Calu3 (cell line): ENCODE measurements at regions not wholly inside any gene's neighbourhood (a gene's known extent, or its start where the extent isn't known, plus 50 kb on each side); places are given as distances from the start of the nearest gene placed in this dataset.

Experiments
- BruUV-seq: library from RNA; stranded (reverse); fragments of 400-500 nt; replicated peaks from 2 replicates; lab custom pipeline; 2021; lab: Mats Ljungman, UMichigan
- CTCF ChIA-PET: fragments of 300-600 bp; sonication (Branson Sonifier 250); formaldehyde crosslinking; loops from one replicate; lab custom pipeline; 2022; ENCODE audit warnings: antibody characterized with exemption; lab: Charles Lee
- DNase-seq: peaks from one replicate; pipeline ENCODE4 v3.0.0; 2022
- H3K27ac Mint-ChIP-seq: one replicate; pipeline ENCODE4 v1.8.0; 2022; ENCODE audit warnings: mixed read lengths; ENCODE audit not compliant: unreplicated experiment
- H3K27me3 Mint-ChIP-seq: one replicate; pipeline ENCODE4 v1.8.0; 2022; ENCODE audit warnings: mixed read lengths; ENCODE audit not compliant: unreplicated experiment
- H3K36me3 Mint-ChIP-seq: one replicate; pipeline ENCODE4 v1.8.0; 2022; ENCODE audit warnings: mild to moderate bottlenecking, moderate library complexity, mixed read lengths; ENCODE audit not compliant: insufficient read depth, unreplicated experiment
- H3K4me1 Mint-ChIP-seq: one replicate; pipeline ENCODE4 v1.8.0; 2022; ENCODE audit warnings: mild to moderate bottlenecking, low read depth, mixed read lengths; ENCODE audit not compliant: unreplicated experiment
- H3K4me3 Mint-ChIP-seq: one replicate; pipeline ENCODE4 v1.8.0; 2022; ENCODE audit warnings: mild to moderate bottlenecking, low read depth, moderate library complexity, mixed read lengths; ENCODE audit not compliant: unreplicated experiment
- H3K9me3 Mint-ChIP-seq: one replicate; pipeline ENCODE4 v1.8.0; 2022; ENCODE audit warnings: low read depth, mixed read lengths; ENCODE audit not compliant: unreplicated experiment
- intact Hi-C: fragments of 100-400 bp; cut with micrococcal nuclease; formaldehyde crosslinking; loops from one replicate; pipeline ENCODE4 v1.10.0; 2022; ENCODE audit not compliant: unreplicated experiment
- TF ChIP-seq, protein P1 (sequence below): fragments of 200-600 bp; IDR thresholded peaks from one replicate; pipeline ENCODE4 v1.8.0; 2022; ENCODE audit warnings: antibody characterized with exemption; ENCODE audit not compliant: unreplicated experiment

- Mint-ChIP-seq H3K27me3 (no peaks in the 10 kb centered on the region), H3K4me1 (no peaks in the 10 kb centered on the region), H3K36me3 (no peaks in the 10 kb centered on the region), H3K4me3 (no peak overlapping the region), H3K9me3 (no peaks in the 10 kb centered on the region), H3K27ac (no peak overlapping the region)
- CTCF ChIA-PET, result no interaction called here
- DNase-seq, result no peak
- BruUV-seq, result no TSS peak
- TF ChIP-seq, protein P1, sequence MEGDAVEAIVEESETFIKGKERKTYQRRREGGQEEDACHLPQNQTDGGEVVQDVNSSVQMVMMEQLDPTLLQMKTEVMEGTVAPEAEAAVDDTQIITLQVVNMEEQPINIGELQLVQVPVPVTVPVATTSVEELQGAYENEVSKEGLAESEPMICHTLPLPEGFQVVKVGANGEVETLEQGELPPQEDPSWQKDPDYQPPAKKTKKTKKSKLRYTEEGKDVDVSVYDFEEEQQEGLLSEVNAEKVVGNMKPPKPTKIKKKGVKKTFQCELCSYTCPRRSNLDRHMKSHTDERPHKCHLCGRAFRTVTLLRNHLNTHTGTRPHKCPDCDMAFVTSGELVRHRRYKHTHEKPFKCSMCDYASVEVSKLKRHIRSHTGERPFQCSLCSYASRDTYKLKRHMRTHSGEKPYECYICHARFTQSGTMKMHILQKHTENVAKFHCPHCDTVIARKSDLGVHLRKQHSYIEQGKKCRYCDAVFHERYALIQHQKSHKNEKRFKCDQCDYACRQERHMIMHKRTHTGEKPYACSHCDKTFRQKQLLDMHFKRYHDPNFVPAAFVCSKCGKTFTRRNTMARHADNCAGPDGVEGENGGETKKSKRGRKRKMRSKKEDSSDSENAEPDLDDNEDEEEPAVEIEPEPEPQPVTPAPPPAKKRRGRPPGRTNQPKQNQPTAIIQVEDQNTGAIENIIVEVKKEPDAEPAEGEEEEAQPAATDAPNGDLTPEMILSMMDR, result no peak
- intact Hi-C loops, result no loop called here
These were observed 711.9 kb upstream of the ID2 start for GRCh38 chr2:7969756-7970515.

GRCh38 chr2:7971248-7971647 is 710.6 kb upstream of the ID2 start:
- no peak overlapping the region for H3K4me3 Mint-ChIP-seq
- no peak for DNase-seq
- CTCF ChIA-PET, result no interaction called here
- H3K27ac Mint-ChIP-seq, result no peak overlapping the region
- H3K36me3 Mint-ChIP-seq, result no peaks in the 10 kb centered on the region
- no peaks in the 10 kb centered on the region for H3K9me3 Mint-ChIP-seq
- intact Hi-C loops, result no loop called here
- TF ChIP-seq, protein P1, result no peak
- no TSS peak for BruUV-seq
- H3K4me1 Mint-ChIP-seq, result no peaks in the 10 kb centered on the region
- H3K27me3 Mint-ChIP-seq, result no peaks in the 10 kb centered on the region

- CTCF ChIA-PET, result no interaction called here
These were observed 710.0 kb upstream of the ID2 start for GRCh38 chr2:7971841-7972240.

DNA sequence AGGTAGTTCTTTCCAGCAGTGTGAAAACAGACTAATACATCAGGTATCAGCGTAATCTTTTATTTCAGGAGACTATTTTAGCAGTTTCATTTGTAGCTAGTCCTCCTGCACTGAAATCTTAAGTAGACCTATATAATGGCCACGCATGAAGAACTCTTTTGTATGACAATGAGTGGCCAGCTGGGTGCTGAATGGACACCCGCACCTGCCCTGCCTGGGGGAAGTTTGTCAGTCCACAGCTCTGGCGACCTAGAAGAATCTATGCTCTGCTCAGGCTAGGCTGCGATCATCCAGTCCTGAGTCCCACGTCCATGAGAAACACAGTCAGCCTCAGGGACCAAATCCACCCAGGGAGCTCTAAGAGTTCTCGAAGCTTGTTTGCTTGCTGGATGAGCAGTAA is 709.2 kb upstream of the ID2 start:
- CTCF ChIA-PET, result no interaction called here
- TF ChIP-seq, protein P1, result no peak
- no peaks in the 10 kb centered on the region for H3K27me3 Mint-ChIP-seq
- H3K4me3 Mint-ChIP-seq, result no peak overlapping the region
- intact Hi-C loops, result no loop called here
- H3K36me3 Mint-ChIP-seq, result no peaks in the 10 kb centered on the region
- DNase-seq, result no peak
- H3K9me3 Mint-ChIP-seq, result no peaks in the 10 kb centered on the region
- no peak overlapping the region for H3K27ac Mint-ChIP-seq
- no TSS peak for BruUV-seq
- no peaks in the 10 kb centered on the region for H3K4me1 Mint-ChIP-seq

More at GRCh38 chr2:7971841-7972240, 710.0 kb upstream of the ID2 start:
- Mint-ChIP-seq H3K4me1 (no peaks in the 10 kb centered on the region), H3K9me3 (no peaks in the 10 kb centered on the region), H3K27me3 (no peaks in the 10 kb centered on the region), H3K36me3 (no peaks in the 10 kb centered on the region), H3K27ac (no peak overlapping the region), H3K4me3 (no peak overlapping the region)
- TF ChIP-seq, protein P1, result no peak
- intact Hi-C loops, result no loop called here
- BruUV-seq, result no TSS peak
- DNase-seq, result no peak
